ENCODE measurements at regions not wholly inside any gene's neighbourhood (a gene's known extent, or its start where the extent isn't known, plus 50 kb on each side); places are given as distances from the start of the nearest gene placed in this dataset.

DNA sequence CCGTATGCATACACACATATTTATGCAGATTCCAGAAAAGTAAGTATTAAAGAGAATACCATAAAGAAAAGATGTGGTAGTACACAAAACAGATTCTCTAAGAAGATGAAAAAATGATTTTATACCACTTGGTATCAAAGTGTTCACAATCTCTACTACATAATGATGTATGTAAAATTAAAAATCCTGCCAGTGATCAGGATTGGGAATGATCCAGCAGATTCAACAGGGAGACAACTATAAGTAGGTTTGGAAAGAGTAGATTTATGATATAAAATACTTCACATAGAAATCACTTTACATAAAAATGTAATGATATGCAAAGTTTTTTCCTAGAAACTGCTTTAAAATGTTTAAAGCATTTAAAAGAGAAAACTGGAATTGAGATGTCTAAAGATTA is 447.0 kb downstream of the CNTNAP4 start:
- intact Hi-C loops (cut with DNase I, micrococcal nuclease), result no loop called here
- H3K4me1 ChIP-seq (ENCODE audit: low read depth), result no peaks in the 10 kb centered on the region
- H3K9me3 ChIP-seq, result no peaks in the 10 kb centered on the region
- ATAC-seq (no peak), DNase-seq (no peak)
- no peaks in the 10 kb centered on the region for H3K36me3 ChIP-seq (ENCODE audit: low read depth)
- TF ChIP-seq, protein P1, sequence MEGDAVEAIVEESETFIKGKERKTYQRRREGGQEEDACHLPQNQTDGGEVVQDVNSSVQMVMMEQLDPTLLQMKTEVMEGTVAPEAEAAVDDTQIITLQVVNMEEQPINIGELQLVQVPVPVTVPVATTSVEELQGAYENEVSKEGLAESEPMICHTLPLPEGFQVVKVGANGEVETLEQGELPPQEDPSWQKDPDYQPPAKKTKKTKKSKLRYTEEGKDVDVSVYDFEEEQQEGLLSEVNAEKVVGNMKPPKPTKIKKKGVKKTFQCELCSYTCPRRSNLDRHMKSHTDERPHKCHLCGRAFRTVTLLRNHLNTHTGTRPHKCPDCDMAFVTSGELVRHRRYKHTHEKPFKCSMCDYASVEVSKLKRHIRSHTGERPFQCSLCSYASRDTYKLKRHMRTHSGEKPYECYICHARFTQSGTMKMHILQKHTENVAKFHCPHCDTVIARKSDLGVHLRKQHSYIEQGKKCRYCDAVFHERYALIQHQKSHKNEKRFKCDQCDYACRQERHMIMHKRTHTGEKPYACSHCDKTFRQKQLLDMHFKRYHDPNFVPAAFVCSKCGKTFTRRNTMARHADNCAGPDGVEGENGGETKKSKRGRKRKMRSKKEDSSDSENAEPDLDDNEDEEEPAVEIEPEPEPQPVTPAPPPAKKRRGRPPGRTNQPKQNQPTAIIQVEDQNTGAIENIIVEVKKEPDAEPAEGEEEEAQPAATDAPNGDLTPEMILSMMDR (IDR thresholded peaks at IDR 0.05), result no peak
- no peak overlapping the region for H3K4me3 ChIP-seq

DNA sequence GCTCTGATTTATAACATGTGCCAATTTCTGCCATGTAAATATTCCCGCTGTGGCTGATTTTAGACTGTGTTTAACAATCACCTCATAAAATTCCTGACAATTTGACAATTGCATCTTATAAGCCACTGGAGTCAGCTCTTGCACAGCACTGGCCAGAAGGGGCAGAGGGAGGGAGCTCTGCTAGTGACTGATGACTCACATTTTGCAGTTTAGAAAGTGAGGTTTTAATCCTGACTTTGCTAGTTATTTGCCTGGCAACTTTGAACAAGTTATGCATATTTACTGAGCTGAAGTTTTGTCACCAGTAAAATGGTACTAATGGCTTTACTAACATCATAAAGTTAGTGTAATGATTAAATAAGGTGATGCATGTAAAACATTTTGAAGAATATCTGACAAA is 452.3 kb downstream of the CNTNAP4 start:
- Histone ChIP-seq H3K4me1 (ENCODE audit: low read depth) (no peaks in the 10 kb centered on the region), H3K9me3 (no peaks in the 10 kb centered on the region), H3K4me3 (no peak overlapping the region), H3K36me3 (ENCODE audit: low read depth) (no peaks in the 10 kb centered on the region)
- TF ChIP-seq, protein P1 (IDR thresholded peaks at IDR 0.05), result no peak
- DNase-seq (no peak), ATAC-seq (no peak)
- intact Hi-C loops (cut with DNase I, micrococcal nuclease), result no loop called here

DNA sequence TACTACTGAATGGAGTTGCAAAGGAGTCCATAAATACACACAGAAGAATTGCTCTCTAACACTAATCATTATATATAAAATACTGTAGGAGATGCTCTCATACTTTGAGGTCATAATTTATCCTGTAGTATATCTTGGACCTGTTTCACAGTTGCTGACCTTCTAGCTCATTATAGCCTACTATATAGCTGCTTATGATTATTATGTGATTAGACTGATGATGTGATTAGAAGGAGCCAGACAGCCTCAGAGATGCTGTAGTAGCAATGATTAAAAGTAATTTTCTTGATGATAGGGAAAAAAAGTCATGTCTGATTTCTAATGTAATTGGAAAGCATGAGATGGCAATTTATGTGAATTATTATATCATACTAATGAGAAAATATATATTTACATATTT is 455.7 kb downstream of the CNTNAP4 start:
- H3K4me1 ChIP-seq (ENCODE audit: low read depth), result no peaks in the 10 kb centered on the region
- intact Hi-C loops (cut with DNase I, micrococcal nuclease), result no loop called here
- H3K36me3 ChIP-seq (ENCODE audit: low read depth), result no peaks in the 10 kb centered on the region
- DNase-seq, result no peak
- TF ChIP-seq, protein P1 (IDR thresholded peaks at IDR 0.05), result no peak
- ATAC-seq, result no peak
- H3K4me3 ChIP-seq, result no peak overlapping the region
- H3K9me3 ChIP-seq, result no peaks in the 10 kb centered on the region

DNA sequence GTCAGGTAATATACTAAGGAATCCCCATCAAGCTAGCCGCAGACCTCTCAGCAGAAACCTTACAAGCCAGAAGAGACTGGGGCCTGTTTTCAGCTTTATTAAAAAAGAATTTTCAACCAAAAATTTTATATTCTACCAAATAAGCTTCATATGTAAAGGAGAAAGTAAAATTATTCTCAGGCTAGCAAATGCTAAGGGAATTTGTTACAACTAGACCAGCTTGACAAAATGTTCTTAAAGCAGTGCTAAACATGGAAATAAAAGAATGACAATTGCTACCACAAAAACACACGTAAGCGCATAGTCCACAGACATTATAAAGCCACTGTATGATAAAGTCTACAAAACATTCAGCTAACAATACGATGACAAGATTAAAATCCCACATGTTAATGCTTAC is 449.4 kb upstream of the MON1B start:
- TF ChIP-seq, protein P1 (IDR thresholded peaks at IDR 0.05), result no peak
- H3K36me3 ChIP-seq (ENCODE audit: low read depth), result no peaks in the 10 kb centered on the region
- intact Hi-C loops (cut with DNase I, micrococcal nuclease), result no loop called here
- no peak overlapping the region for H3K4me3 ChIP-seq
- peaks cover 18% of the 10 kb centered on the region for H3K9me3 ChIP-seq
- DNase-seq (no peak), ATAC-seq (no peak)
- no peaks in the 10 kb centered on the region for H3K4me1 ChIP-seq (ENCODE audit: low read depth)

DNA sequence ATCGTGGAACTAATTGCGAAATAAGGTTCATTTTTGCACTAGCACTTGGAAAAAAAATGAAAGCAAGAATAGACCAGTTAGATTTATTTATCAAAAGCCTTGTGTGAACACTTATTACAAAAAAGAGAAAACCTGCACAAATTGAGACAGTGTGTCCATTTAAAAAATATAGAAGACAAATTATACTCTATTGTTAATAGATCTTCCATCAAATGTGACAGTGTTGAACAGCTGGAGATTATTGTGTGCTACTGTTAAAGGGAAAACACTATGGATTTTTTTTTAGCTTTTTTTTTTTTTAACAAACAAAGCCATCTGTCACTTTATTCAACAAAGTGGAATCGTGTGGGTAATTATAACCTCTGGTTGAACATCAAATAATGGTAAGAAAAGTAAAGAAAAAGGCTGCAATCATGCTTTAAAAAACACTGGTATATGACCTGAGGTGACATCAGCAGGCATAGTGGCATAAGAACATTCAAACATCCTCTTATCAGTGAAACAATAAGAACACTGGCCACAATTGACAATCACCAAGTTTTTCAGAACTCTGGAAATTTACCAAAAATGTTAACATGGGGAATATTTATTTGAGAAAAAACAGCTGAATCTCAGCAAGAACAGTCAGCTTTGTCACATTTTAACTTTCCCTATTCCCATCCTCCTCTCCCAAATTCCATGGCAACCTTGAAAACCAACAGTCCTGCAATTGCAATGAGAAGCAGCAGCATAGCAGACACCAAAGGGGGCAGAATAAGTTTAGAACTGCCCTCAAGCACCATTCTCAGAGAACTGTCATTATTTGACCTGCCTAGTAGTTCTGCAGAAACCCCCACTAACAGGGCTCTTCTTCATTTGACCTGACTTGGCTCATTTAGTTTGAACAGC is 442.3 kb upstream of the MON1B start:
- TF ChIP-seq, protein P1 (IDR thresholded peaks at IDR 0.05), result no peak
- no peak for DNase-seq

More for the DNA sequence above, 442.3 kb upstream of the MON1B start:
- Histone ChIP-seq H3K4me1 (ENCODE audit: low read depth) (no peaks in the 10 kb centered on the region), H3K4me3 (no peak overlapping the region), H3K36me3 (ENCODE audit: low read depth) (no peaks in the 10 kb centered on the region), H3K9me3 (peaks cover 1% of the 10 kb centered on the region)
- no peak for ATAC-seq
- intact Hi-C loops (cut with DNase I, micrococcal nuclease), result no loop called here
